Right renal pelvis (tissue), 4 donors: ENCODE measurements at regions not wholly inside any gene's neighbourhood (a gene's known extent, or its start where the extent isn't known, plus 50 kb on each side); places are given as distances from the start of the nearest gene placed in this dataset.
"Not testable (repeated sequence)": the region's sequence is repeated elsewhere in the genome, so short reads cannot be mapped to it uniquely, and the experiment has no call there.

ENCODE experiments used
- DNase-seq, 4 donors: peaks; one replicate each; pipeline ENCODE4 v3.0.0-alpha.2; 2013; ENCODE audit warnings: low read depth in 4 of 4, low spot score in 3 of 4, missing footprints in 1 of 4

DNA sequence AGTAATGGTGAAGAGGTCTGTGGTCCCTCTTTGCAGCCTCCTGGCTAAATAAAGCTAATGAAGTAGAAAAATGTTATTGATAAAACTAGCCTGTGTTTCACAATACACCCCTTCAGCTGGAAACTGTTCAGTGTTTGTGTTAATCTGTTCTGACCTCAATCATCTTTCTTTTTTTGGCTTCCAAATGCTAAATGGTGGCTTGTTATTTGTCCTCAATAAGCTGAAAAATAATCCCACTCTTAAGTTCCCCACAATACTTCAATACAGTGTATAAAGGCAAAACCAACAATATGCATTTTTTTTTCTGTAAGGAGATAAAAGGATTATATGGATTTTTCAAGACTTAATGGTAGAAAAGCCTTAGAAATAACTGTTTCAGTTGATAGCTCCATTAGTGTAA lies 560.5 kb downstream of the TUSC1 start:
- DNase-seq: no peak

- not testable (repeated sequence) for DNase-seq
These were observed 556.5 kb upstream of the IZUMO3 start for GRCh38 chr9:25102204-25102603.

DNA sequence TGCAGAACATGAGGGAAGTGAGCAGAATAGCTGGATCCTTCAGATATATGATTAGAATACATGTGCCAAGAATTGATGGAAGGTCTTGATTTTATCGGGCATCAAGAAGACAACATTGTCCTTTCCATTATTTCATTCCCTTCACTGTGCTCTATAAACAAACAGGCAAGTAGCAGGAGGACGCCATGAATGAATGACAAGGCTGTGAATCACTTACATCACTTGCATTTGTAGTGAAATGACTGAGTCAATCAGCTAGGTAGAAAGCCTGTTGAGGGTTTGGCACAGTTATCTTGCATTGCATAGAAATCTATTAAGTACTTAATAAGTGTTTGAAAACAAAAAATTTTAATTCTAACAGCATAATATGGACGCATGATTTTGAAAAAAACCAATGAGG lies 548.8 kb upstream of the IZUMO3 start:
- DNase-seq: no peak

GRCh38 chr9:25078202-25078601 lies 532.5 kb upstream of the IZUMO3 start:
- DNase-seq: no peak

DNA sequence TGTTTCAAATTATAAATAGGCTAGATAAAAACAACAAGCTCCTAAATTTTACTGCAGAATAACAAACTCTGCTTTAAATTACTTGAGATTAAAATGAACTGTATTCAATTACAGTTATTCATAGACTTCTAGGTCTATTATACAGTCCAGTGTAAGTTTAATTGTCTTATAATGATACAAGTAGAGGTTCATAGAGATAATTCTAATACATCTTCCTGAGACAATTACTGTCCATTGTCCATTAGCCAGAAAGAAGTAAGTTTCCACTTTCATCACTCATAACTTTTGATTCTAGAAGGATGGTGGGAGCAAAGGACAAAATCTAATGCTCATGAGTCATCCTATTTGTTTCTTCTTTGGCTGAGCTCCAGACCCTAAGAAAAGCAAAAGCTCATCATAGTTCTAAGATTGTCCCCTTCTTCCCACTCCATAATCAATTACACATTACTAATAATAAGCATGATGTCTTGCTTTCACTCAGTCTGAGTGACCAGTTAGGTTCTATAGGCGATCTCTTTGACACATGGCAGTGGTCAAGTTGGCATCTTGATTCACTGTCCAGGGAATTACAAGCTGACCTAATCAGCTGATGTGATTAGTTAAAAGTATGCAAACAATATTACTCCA lies 502.5 kb upstream of the IZUMO3 start:
- DNase-seq: no peak

DNA sequence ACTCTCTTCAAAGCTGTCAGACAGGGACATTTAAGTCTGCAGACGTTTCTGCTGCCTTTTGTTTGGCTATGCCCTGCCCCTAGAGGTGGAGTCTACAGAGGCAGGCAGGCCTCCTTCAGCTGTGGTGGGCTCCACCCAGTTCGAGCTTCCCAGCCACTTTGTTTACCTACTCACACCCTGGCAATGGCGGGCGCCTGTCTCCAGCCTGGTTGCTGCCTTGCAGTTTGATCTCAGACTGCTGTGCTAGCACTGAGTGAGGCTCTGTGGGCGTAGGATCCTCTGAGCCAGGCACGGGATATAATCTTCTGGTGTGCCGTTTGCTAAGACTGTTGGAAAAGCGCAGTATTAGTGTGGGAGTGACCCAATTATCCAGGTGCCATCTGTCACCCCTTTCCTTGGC lies 499.8 kb upstream of the IZUMO3 start:
- DNase-seq: not testable (repeated sequence)

DNA sequence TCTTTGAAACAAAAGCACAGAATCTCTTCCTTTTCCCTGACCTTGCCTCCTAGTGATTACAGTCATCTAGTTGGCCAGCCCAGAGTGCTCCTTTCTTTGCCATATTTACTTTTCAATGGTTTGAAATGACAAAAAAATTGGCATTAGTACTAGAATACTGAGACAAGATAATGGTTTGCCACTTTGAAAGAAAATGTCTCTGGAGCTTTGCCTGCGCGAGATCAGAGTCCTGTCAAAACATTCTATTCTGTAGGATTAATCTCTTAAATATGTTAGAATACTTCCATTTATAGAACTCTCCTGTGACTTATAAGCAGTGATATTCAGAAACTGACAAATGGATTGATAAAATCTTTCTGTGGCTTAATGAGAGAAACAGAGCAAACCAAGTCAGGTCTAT lies 484.0 kb upstream of the IZUMO3 start:
- no peak for DNase-seq

DNA sequence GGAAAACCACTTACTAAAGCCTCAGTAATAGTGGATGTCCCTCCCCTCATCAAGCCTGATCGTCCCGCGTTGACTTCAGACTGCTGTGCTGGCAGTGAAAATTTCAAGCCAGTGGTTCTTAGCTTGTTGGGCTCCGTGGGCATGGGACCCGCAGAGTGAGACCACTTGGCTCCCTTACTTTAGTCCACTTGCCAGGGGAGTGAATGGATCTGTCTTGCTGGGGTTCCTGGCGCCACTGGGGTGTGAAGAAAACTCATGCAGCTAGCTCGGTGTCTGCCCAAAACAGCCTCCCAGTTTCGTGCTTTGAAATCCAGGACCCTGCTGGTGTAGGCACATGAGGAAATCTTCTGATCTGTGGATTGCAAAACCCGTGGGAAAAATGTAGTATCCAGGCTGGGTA lies 480.0 kb upstream of the IZUMO3 start:
- DNase-seq: no peak

GRCh38 chr9:25025156-25025555 lies 479.5 kb upstream of the IZUMO3 start:
- no peak for DNase-seq

DNA sequence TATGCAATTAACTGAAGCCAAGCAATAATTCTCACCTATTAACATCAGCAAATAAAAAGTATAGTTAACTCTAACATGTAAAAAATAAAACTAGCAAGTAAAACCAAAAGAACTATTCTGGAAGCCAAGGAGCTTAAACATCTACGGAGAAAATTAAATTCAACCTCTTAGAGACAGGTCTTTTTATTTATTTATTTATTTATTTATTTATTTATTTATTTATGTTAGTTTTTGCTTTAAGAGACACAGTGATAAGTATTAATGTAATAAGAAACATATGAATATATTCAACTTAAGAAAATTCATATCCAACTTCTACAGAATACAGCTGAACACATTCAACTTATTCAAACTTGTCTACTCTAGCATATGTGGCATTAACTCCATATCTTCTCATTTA lies 472.1 kb upstream of the IZUMO3 start:
- DNase-seq: no peak

GRCh38 chr9:25010027-25010662 lies 464.4 kb upstream of the IZUMO3 start:
- DNase-seq: no peak

DNA sequence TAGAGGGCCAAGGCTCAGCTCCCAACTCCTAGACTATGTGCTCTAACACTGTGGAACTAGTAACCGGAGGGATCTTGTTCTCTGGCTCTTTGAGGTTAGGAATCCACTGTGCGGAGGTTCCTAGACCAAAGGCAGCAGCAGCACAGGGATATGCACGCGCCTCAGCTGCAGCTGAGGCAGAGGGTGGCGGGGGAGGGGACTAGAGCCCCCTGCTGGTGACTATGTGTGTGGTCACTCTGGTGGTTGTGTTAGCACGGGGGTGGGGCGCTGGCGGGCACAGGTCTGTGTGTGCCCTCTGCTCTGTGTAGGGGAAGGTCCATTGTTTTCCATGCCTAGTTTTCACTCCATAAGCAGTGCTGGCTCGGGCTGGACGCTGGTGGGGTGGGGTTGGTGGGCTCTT lies 458.0 kb upstream of the IZUMO3 start:
- no peak for DNase-seq

DNA sequence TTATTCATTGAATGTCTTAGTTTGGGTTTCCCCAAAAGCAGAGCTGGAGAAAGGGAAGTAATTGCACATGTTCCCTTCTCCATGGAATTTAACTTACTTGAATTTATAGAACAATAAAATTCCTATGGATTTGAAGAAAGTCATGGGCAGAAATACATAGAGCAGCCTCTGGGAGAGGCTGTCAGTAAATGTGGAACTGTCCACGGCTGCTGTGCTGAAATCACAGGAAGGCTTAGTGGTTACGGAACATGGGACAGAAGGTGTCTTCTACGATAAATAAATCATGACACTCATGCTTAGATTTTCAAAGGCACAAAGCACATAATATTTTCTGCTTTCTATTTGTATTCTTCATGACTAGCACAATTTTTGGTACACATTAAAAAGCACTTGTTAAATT lies 440.6 kb upstream of the IZUMO3 start:
- no peak for DNase-seq

DNA sequence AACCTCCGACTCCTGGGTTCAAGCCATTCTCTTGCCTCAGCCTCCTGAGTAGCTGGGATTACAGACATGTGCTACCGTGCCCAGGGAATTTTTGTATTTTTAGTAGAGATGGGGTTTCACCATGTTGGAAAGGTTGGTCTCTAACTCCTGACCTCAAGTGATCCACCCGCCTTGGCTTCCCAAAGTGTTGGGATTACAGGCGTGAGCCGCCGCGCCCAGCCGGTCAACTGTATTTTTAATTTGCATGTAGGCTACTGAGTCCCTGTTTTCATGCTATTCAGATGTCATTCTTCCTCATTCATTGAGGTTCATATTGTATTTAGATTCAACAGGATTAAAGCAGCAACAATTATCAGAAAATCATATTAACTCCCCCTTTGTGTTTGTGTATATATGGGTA lies 425.1 kb upstream of the IZUMO3 start:
- not testable (repeated sequence) for DNase-seq

DNA sequence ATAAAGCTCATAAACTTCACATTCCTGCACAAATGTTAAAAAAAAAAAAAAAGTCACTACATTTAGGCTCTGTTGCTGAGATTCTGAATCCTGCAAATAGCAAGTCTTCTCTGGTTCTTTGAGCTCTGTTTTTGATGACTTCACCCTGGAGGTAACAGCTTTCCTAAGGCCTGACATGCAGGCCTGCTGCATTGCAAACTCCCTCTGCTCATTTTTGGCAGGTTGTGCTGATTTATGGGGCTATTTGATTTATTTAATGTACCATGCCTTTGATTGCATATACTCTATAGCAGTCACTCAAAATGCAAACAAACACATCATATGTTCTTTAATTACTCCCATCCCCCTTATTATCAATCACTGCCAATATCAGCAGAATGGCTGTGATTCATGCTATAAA lies 416.1 kb upstream of the IZUMO3 start:
- no peak for DNase-seq

GRCh38 chr9:24953070-24953469 lies 407.4 kb upstream of the IZUMO3 start:
- no peak for DNase-seq

- no peak for DNase-seq
These were observed 393.6 kb upstream of the IZUMO3 start for GRCh38 chr9:24939109-24939850.

DNA sequence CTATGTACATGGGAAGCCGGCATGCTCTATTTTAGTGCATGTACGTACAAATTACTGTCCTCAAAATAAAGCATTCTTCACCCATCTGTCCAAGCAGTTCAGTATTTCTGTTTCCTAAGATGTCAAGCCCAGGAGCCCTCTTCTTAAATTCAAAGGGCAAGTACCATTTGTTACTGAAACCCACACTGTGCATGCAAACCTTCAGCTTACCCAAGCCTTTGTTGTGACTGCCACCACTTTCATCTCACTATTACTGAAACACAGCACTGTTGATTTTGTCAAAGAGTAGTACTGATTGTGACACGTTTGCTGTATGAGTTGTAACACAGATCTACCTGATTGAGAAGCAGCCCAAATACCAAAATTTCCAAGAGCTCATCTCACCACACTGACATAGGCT lies 390.4 kb upstream of the IZUMO3 start:
- DNase-seq: no peak

GRCh38 chr9:24932785-24933184 lies 387.1 kb upstream of the IZUMO3 start:
- no peak for DNase-seq

GRCh38 chr9:24931894-24932293 lies 386.2 kb upstream of the IZUMO3 start:
- DNase-seq: no peak

DNA sequence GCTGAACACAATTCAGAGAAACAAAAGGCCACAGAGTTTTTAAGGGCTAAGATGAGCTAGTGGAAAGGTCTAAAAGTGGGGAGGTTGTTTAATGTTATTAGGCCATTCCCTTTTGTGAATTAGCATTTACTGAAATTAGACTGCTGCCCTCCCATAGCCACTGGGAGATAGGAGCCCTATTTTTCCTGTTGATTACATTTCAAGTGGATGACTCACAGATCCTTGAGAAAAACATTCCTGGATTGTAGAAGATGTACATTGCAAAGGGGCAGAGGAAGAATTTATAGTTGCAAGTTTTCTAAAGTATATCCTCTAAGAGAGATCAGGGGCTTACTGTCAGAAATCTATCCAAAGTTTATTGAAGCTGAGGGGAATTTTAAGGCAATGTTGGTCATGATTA lies 367.1 kb upstream of the IZUMO3 start:
- DNase-seq: no peak

- DNase-seq: no peak
These were observed 355.6 kb upstream of the IZUMO3 start for GRCh38 chr9:24901319-24901718.
